ENCODE measurements at regions not wholly inside any gene's neighbourhood (a gene's known extent, or its start where the extent isn't known, plus 50 kb on each side); places are given as distances from the start of the nearest gene placed in this dataset.
"Not testable (repeated sequence)": the region's sequence is repeated elsewhere in the genome, so short reads cannot be mapped to it uniquely, and the experiment has no call there.

- no peak for DNase-seq
Measured at GRCh38 chr6:150456466-150456865, 87.7 kb downstream of the IYD start.

GRCh38 chr6:150456902-150457643 is 88.3 kb downstream of the IYD start:
- DNase-seq = no peak

GRCh38 chr6:150458579-150458978 is 89.8 kb downstream of the IYD start:
- DNase-seq = no peak

GRCh38 chr6:150463852-150464251 is 95.0 kb downstream of the IYD start:
- DNase-seq = no peak

GRCh38 chr6:150464966-150465365 is 96.2 kb downstream of the IYD start:
- no peak for DNase-seq

- no peak for DNase-seq
Measured at GRCh38 chr6:150465610-150466009, 96.8 kb downstream of the IYD start.

- DNase-seq = no peak
Measured at GRCh38 chr6:150466196-150466595, 97.4 kb downstream of the IYD start.

GRCh38 chr6:150470131-150470530 is 101.3 kb downstream of the IYD start:
- DNase-seq = no peak

- DNase-seq = peak; percentile 21
Measured at GRCh38 chr6:150470960-150471665, 102.3 kb downstream of the IYD start.

GRCh38 chr6:150478656-150479545 is 110.1 kb downstream of the IYD start:
- DNase-seq = no peak

- no peak for DNase-seq
Measured at GRCh38 chr6:150482883-150483409, 114.1 kb downstream of the IYD start.

- no peak for DNase-seq
Measured at GRCh38 chr6:150485161-150485958, 114.3 kb upstream of the PLEKHG1 start.

GRCh38 chr6:150486048-150486447 is 113.6 kb upstream of the PLEKHG1 start:
- DNase-seq = no peak

- DNase-seq = no peak
Measured at GRCh38 chr6:150490586-150490985, 109.1 kb upstream of the PLEKHG1 start.

GRCh38 chr6:150491131-150491810 is 108.4 kb upstream of the PLEKHG1 start:
- DNase-seq = no peak

GRCh38 chr6:150491811-150492172 is 107.9 kb upstream of the PLEKHG1 start:
- DNase-seq = no peak

GRCh38 chr6:150492507-150492906 is 107.2 kb upstream of the PLEKHG1 start:
- no peak for DNase-seq

- no peak for DNase-seq
Measured at GRCh38 chr6:150492941-150493340, 106.7 kb upstream of the PLEKHG1 start.

GRCh38 chr6:150493552-150493951 is 106.1 kb upstream of the PLEKHG1 start:
- not testable (repeated sequence) for DNase-seq

GRCh38 chr6:150494241-150494640 is 105.4 kb upstream of the PLEKHG1 start:
- no peak for DNase-seq

GRCh38 chr6:150495126-150495525 is 104.6 kb upstream of the PLEKHG1 start:
- DNase-seq = no peak

- no peak for DNase-seq
Measured at GRCh38 chr6:150496629-150497028, 103.1 kb upstream of the PLEKHG1 start.
